Tibial nerve (tissue), 4 donors: ENCODE measurements at regions not wholly inside any gene's neighbourhood (a gene's known extent, or its start where the extent isn't known, plus 50 kb on each side); places are given as distances from the start of the nearest gene placed in this dataset.

ENCODE experiments used
- EP300 ChIP-seq, 2 donors: sonication (generic); formaldehyde crosslinking; IDR thresholded peaks; one replicate each; pipeline ENCODE4 v1.6.1; 2017; ENCODE audit warnings: antibody characterized with exemption in 2 of 2, mild to moderate bottlenecking in 1 of 2
- POLR2A ChIP-seq, 2 donors: fragments of 450-650 bp; IDR thresholded peaks; one replicate each; pipeline ENCODE4 v1.6.1; 2017; ENCODE audit warnings: antibody characterized with exemption in 2 of 2, mild to moderate bottlenecking in 2 of 2, moderate library complexity in 2 of 2
- TF ChIP-seq, protein P1 (sequence below), 5 experiments: fragments of 200-600 bp in 3 of 5; fragments of 450-650 bp in 2 of 5; sonication (generic) in 3 of 5; IDR thresholded peaks; one replicate each; pipeline ENCODE4 v1.5.1; 2016 to 2019; ENCODE audit warnings: antibody characterized with exemption in 5 of 5, mild to moderate bottlenecking in 3 of 5, moderate library complexity in 2 of 5

DNA sequence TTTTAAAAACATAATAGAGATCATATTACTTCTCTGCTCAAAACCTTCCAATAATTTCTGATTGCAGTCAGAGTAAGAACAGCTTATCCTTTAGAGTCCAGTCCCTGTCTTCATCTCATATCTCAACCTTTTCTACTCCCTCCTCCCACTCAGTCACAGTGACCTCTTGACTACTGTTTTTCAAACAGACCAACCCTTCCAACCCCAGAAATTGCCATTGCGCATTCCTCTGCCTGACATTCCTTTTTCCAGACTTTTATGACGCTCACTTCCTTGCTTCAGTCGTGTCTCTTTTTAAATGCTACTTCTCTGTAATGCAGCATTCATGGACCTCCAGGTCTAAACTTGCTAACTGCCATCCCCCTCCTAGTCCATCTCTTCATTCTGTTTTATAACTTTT, 800.5 kb downstream of the BRINP1 start:
- TF ChIP-seq, protein P1, sequence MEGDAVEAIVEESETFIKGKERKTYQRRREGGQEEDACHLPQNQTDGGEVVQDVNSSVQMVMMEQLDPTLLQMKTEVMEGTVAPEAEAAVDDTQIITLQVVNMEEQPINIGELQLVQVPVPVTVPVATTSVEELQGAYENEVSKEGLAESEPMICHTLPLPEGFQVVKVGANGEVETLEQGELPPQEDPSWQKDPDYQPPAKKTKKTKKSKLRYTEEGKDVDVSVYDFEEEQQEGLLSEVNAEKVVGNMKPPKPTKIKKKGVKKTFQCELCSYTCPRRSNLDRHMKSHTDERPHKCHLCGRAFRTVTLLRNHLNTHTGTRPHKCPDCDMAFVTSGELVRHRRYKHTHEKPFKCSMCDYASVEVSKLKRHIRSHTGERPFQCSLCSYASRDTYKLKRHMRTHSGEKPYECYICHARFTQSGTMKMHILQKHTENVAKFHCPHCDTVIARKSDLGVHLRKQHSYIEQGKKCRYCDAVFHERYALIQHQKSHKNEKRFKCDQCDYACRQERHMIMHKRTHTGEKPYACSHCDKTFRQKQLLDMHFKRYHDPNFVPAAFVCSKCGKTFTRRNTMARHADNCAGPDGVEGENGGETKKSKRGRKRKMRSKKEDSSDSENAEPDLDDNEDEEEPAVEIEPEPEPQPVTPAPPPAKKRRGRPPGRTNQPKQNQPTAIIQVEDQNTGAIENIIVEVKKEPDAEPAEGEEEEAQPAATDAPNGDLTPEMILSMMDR (IDR thresholded peaks at IDR 0.05), result no peak
- TF ChIP-seq EP300 (IDR thresholded peaks at IDR 0.05), result no peak
- no peak for TF ChIP-seq POLR2A (IDR thresholded peaks at IDR 0.05)
